SK-N-SH (cell line): ENCODE measurements at regions not wholly inside any gene's neighbourhood (a gene's known extent, or its start where the extent isn't known, plus 50 kb on each side); places are given as distances from the start of the nearest gene placed in this dataset.

ENCODE experiments used
- POLR2AphosphoS5 ChIP-seq: IDR thresholded peaks from 2 replicates; pipeline ENCODE4 v1.6.1; 2012; ENCODE audit warnings: low read depth, low read length
- RCOR1 ChIP-seq: fragments of 150-350 bp; IDR thresholded peaks from 2 replicates; pipeline ENCODE4 v1.6.1; 2017; ENCODE audit warnings: antibody characterized with exemption, low read length
- TF ChIP-seq, protein P1 (sequence below): IDR thresholded peaks from 2 replicates; pipeline ENCODE4 v1.6.1; 2012; ENCODE audit warnings: mild to moderate bottlenecking, low read depth, low read length, moderate library complexity
- TF ChIP-seq, protein P2 (sequence below): IDR thresholded peaks from 2 replicates; pipeline ENCODE4 v1.4.0; 2012; ENCODE audit warnings: low read depth

- TF ChIP-seq POLR2AphosphoS5 = no peak
- TF ChIP-seq RCOR1 = no peak
- TF ChIP-seq, protein P1, sequence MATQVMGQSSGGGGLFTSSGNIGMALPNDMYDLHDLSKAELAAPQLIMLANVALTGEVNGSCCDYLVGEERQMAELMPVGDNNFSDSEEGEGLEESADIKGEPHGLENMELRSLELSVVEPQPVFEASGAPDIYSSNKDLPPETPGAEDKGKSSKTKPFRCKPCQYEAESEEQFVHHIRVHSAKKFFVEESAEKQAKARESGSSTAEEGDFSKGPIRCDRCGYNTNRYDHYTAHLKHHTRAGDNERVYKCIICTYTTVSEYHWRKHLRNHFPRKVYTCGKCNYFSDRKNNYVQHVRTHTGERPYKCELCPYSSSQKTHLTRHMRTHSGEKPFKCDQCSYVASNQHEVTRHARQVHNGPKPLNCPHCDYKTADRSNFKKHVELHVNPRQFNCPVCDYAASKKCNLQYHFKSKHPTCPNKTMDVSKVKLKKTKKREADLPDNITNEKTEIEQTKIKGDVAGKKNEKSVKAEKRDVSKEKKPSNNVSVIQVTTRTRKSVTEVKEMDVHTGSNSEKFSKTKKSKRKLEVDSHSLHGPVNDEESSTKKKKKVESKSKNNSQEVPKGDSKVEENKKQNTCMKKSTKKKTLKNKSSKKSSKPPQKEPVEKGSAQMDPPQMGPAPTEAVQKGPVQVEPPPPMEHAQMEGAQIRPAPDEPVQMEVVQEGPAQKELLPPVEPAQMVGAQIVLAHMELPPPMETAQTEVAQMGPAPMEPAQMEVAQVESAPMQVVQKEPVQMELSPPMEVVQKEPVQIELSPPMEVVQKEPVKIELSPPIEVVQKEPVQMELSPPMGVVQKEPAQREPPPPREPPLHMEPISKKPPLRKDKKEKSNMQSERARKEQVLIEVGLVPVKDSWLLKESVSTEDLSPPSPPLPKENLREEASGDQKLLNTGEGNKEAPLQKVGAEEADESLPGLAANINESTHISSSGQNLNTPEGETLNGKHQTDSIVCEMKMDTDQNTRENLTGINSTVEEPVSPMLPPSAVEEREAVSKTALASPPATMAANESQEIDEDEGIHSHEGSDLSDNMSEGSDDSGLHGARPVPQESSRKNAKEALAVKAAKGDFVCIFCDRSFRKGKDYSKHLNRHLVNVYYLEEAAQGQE = no peak
- TF ChIP-seq, protein P2, sequence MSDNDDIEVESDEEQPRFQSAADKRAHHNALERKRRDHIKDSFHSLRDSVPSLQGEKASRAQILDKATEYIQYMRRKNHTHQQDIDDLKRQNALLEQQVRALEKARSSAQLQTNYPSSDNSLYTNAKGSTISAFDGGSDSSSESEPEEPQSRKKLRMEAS = no peak
Observed at GRCh38 chrX:88603237-88603636, 143.8 kb upstream of the CPXCR1 start.
